ENCODE measurements at regions not wholly inside any gene's neighbourhood (a gene's known extent, or its start where the extent isn't known, plus 50 kb on each side); places are given as distances from the start of the nearest gene placed in this dataset.

DNA sequence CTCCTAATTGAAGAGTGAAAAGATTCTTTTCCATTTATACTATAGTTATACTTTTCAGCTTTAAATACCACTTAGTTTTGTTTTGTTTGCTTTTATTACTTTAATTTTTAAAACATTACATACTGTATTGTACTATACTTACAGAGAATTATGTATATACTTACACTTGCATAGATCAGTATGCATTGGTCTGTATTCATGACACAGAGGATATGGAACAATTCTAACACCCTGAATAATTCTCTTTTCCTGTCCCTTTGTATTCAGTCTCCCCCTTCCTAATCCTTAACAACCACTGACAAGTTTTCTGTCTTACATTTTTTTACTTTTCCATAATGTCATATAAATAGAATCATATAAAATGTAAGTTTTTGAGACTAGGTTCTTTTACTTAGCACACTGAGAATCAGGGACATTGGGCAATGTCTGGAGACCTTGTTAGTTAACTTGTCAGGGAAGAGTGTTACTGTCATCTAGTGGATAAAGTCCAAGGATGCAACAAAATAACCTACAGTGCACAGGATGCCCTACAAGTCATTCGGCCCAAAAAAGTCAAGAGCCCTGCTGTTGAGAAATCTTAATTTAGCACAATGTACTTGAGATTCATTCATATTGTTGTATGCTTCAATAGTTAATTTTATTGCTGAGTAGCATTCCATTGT, 95.7 kb upstream of the MCTP2 start:
- H3K4me1 Mint-ChIP-seq = no peaks in the 10 kb centered on the region
- no peak for TF ChIP-seq OVOL2 (CRISPR knock-in tag; IDR thresholded peaks at IDR 0.05; ENCODE audit: borderline replicate concordance)
- TF ChIP-seq, protein P1, sequence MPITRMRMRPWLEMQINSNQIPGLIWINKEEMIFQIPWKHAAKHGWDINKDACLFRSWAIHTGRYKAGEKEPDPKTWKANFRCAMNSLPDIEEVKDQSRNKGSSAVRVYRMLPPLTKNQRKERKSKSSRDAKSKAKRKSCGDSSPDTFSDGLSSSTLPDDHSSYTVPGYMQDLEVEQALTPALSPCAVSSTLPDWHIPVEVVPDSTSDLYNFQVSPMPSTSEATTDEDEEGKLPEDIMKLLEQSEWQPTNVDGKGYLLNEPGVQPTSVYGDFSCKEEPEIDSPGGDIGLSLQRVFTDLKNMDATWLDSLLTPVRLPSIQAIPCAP (CRISPR knock-in tag; IDR thresholded peaks at IDR 0.05) = no peak
- TF ChIP-seq, protein P2, sequence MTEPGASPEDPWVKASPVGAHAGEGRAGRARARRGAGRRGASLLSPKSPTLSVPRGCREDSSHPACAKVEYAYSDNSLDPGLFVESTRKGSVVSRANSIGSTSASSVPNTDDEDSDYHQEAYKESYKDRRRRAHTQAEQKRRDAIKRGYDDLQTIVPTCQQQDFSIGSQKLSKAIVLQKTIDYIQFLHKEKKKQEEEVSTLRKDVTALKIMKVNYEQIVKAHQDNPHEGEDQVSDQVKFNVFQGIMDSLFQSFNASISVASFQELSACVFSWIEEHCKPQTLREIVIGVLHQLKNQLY (CRISPR knock-in tag; IDR thresholded peaks at IDR 0.05) = no peak
- no peak for TF ChIP-seq CREB1 (CRISPR knock-in tag; IDR thresholded peaks at IDR 0.05)
- TF ChIP-seq, protein P3, sequence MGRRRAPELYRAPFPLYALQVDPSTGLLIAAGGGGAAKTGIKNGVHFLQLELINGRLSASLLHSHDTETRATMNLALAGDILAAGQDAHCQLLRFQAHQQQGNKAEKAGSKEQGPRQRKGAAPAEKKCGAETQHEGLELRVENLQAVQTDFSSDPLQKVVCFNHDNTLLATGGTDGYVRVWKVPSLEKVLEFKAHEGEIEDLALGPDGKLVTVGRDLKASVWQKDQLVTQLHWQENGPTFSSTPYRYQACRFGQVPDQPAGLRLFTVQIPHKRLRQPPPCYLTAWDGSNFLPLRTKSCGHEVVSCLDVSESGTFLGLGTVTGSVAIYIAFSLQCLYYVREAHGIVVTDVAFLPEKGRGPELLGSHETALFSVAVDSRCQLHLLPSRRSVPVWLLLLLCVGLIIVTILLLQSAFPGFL (CRISPR knock-in tag; IDR thresholded peaks at IDR 0.05; ENCODE audit: borderline replicate concordance) = no peak
- TF ChIP-seq, protein P4, sequence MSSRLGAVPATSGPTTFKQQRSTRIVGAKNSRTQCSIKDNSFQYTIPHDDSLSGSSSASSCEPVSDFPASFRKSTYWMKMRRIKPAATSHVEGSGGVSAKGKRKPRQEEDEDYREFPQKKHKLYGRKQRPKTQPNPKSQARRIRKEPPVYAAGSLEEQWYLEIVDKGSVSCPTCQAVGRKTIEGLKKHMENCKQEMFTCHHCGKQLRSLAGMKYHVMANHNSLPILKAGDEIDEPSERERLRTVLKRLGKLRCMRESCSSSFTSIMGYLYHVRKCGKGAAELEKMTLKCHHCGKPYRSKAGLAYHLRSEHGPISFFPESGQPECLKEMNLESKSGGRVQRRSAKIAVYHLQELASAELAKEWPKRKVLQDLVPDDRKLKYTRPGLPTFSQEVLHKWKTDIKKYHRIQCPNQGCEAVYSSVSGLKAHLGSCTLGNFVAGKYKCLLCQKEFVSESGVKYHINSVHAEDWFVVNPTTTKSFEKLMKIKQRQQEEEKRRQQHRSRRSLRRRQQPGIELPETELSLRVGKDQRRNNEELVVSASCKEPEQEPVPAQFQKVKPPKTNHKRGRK (CRISPR knock-in tag; IDR thresholded peaks at IDR 0.05; ENCODE audit: borderline replicate concordance) = no peak
- TF ChIP-seq, protein P5, sequence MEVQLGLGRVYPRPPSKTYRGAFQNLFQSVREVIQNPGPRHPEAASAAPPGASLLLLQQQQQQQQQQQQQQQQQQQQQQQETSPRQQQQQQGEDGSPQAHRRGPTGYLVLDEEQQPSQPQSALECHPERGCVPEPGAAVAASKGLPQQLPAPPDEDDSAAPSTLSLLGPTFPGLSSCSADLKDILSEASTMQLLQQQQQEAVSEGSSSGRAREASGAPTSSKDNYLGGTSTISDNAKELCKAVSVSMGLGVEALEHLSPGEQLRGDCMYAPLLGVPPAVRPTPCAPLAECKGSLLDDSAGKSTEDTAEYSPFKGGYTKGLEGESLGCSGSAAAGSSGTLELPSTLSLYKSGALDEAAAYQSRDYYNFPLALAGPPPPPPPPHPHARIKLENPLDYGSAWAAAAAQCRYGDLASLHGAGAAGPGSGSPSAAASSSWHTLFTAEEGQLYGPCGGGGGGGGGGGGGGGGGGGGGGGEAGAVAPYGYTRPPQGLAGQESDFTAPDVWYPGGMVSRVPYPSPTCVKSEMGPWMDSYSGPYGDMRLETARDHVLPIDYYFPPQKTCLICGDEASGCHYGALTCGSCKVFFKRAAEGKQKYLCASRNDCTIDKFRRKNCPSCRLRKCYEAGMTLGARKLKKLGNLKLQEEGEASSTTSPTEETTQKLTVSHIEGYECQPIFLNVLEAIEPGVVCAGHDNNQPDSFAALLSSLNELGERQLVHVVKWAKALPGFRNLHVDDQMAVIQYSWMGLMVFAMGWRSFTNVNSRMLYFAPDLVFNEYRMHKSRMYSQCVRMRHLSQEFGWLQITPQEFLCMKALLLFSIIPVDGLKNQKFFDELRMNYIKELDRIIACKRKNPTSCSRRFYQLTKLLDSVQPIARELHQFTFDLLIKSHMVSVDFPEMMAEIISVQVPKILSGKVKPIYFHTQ (CRISPR knock-in tag; IDR thresholded peaks at IDR 0.05) = no peak
- TF ChIP-seq, protein P6, sequence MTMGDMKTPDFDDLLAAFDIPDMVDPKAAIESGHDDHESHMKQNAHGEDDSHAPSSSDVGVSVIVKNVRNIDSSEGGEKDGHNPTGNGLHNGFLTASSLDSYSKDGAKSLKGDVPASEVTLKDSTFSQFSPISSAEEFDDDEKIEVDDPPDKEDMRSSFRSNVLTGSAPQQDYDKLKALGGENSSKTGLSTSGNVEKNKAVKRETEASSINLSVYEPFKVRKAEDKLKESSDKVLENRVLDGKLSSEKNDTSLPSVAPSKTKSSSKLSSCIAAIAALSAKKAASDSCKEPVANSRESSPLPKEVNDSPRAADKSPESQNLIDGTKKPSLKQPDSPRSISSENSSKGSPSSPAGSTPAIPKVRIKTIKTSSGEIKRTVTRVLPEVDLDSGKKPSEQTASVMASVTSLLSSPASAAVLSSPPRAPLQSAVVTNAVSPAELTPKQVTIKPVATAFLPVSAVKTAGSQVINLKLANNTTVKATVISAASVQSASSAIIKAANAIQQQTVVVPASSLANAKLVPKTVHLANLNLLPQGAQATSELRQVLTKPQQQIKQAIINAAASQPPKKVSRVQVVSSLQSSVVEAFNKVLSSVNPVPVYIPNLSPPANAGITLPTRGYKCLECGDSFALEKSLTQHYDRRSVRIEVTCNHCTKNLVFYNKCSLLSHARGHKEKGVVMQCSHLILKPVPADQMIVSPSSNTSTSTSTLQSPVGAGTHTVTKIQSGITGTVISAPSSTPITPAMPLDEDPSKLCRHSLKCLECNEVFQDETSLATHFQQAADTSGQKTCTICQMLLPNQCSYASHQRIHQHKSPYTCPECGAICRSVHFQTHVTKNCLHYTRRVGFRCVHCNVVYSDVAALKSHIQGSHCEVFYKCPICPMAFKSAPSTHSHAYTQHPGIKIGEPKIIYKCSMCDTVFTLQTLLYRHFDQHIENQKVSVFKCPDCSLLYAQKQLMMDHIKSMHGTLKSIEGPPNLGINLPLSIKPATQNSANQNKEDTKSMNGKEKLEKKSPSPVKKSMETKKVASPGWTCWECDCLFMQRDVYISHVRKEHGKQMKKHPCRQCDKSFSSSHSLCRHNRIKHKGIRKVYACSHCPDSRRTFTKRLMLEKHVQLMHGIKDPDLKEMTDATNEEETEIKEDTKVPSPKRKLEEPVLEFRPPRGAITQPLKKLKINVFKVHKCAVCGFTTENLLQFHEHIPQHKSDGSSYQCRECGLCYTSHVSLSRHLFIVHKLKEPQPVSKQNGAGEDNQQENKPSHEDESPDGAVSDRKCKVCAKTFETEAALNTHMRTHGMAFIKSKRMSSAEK (CRISPR knock-in tag; IDR thresholded peaks at IDR 0.05; ENCODE audit: borderline replicate concordance) = no peak
- TF ChIP-seq MYBL2 (CRISPR knock-in tag; IDR thresholded peaks at IDR 0.05) = no peak
- TF ChIP-seq, protein P7, sequence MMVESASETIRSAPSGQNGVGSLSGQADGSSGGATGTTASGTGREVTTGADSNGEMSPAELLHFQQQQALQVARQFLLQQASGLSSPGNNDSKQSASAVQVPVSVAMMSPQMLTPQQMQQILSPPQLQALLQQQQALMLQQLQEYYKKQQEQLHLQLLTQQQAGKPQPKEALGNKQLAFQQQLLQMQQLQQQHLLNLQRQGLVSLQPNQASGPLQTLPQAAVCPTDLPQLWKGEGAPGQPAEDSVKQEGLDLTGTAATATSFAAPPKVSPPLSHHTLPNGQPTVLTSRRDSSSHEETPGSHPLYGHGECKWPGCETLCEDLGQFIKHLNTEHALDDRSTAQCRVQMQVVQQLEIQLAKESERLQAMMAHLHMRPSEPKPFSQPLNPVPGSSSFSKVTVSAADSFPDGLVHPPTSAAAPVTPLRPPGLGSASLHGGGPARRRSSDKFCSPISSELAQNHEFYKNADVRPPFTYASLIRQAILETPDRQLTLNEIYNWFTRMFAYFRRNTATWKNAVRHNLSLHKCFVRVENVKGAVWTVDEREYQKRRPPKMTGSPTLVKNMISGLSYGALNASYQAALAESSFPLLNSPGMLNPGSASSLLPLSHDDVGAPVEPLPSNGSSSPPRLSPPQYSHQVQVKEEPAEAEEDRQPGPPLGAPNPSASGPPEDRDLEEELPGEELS (CRISPR knock-in tag; IDR thresholded peaks at IDR 0.05) = no peak
- no peak for TF ChIP-seq ZNF138 (CRISPR knock-in tag; conservative IDR thresholded peaks at IDR 0.05)
- no peak for TF ChIP-seq ATF1 (CRISPR knock-in tag; IDR thresholded peaks at IDR 0.05)
- TF ChIP-seq CREM (CRISPR knock-in tag; IDR thresholded peaks at IDR 0.05) = no peak
- no peak for TF ChIP-seq GABPB1 (CRISPR knock-in tag; IDR thresholded peaks at IDR 0.05)
- TF ChIP-seq TP53 (CRISPR knock-in tag; IDR thresholded peaks at IDR 0.05) = no peak
- TF ChIP-seq, protein P8, sequence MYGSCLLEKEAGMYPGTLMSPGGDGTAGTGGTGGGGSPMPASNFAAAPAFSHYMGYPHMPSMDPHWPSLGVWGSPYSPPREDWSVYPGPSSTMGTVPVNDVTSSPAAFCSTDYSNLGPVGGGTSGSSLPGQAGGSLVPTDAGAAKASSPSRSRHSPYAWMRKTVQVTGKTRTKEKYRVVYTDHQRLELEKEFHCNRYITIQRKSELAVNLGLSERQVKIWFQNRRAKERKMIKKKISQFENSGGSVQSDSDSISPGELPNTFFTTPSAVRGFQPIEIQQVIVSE (CRISPR knock-in tag; IDR thresholded peaks at IDR 0.05; ENCODE audit: borderline replicate concordance) = no peak
- no peak for TF ChIP-seq ZNF219 (CRISPR knock-in tag; IDR thresholded peaks at IDR 0.05; ENCODE audit: borderline replicate concordance)
- TF ChIP-seq ZNF416 (CRISPR knock-in tag; IDR thresholded peaks at IDR 0.05) = no peak
- no peak for TF ChIP-seq RORB (CRISPR knock-in tag; IDR thresholded peaks at IDR 0.05)
- H3K9me3 Mint-ChIP-seq = no peaks in the 10 kb centered on the region; the same call in 1 of the 2 replicates
- ATAC-seq = 0 out of 2 replicates have a peak, but pooled peaks have one; percentile 32
- H3K27ac Mint-ChIP-seq = no peak overlapping the region
- ChIA-PET CTCF (no interaction called here), POLR2A (no interaction called here)
- H3K27me3 Mint-ChIP-seq (ENCODE audit: low read depth) = no peaks in the 10 kb centered on the region
- H3K36me3 Mint-ChIP-seq = no peaks in the 10 kb centered on the region
- DNase-seq (ENCODE audit: low spot score) = no peak
- H3K4me3 Mint-ChIP-seq = no peak overlapping the region
